GM18507 (cell line): ENCODE measurements at regions not wholly inside any gene's neighbourhood (a gene's known extent, or its start where the extent isn't known, plus 50 kb on each side); places are given as distances from the start of the nearest gene placed in this dataset.

Experiments
- DNase-seq: peaks from one replicate; pipeline ENCODE4 v3.0.0; 2011; ENCODE audit warnings: low read depth; ENCODE audit not compliant: insufficient read length; ENCODE audit errors: extremely low spot score
- FAIRE-seq: peaks from 2 replicates; lab custom pipeline; 2011; peaks lifted over from hg19 to GRCh38; lab: Jason Lieb, UNC

DNA sequence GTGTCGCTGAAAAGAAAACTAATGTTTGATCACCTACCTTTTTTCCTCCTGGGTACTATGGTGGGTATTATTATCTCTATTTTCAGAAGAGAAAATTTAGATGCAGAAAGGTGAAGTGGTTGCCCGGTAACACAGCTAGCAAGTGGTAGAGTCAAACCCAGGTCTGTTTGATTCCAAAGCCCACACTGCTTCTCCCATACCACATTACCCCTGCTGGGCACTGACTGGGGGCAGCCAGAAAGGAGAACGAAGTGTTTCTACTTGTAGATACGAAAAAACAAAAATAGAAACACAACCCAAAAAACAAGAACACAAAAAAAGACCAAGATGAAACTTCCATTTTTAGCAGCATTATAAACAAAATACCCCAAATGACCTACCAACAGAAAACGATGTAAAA is 142.2 kb downstream of the SLC41A2 start:
- no peak for FAIRE-seq

DNA sequence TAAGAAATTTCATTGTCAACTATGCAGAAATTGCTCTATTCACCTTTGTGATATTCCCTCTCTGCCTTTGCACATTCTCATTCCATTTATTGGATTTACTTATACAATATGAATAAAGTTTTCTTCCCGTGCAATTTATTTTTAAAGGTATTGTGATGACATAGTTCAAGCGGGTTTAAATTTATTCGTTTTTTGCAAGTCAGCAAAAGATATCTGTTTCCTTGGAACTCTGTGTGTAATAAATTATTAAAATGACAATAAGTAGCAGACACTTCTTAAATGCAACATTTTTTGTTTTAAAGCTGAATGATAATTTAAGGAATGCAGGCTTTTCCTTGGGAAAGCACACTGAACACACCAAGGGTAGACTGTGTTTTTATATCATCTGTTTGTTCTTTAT is 143.1 kb downstream of the SLC41A2 start:
- no peak for FAIRE-seq
- DNase-seq = no peak

More for the DNA sequence above, 142.2 kb downstream of the SLC41A2 start:
- no peak for DNase-seq
